H1 (cell line): ENCODE measurements at regions not wholly inside any gene's neighbourhood (a gene's known extent, or its start where the extent isn't known, plus 50 kb on each side); places are given as distances from the start of the nearest gene placed in this dataset.

Experiments
- CTCF ChIA-PET: fragments of 300-600 bp; sonication (Branson Sonifier 250); formaldehyde crosslinking; loops from one replicate; lab custom pipeline; 2021; ENCODE audit not compliant: partially characterized antibody; lab: Charles Lee
- POLR2A ChIA-PET: fragments of 300-600 bp; sonication (Branson Sonifier 250); formaldehyde crosslinking; loops from one replicate; lab custom pipeline; 2021; ENCODE audit warnings: inconsistent platforms; ENCODE audit not compliant: partially characterized antibody; lab: Charles Lee
- DNase-seq, 2 experiments: peaks; one replicate each; pipeline versions ENCODE4 v3.0.0 to v3.0.0-alpha.2; 2010 to 2022; ENCODE audit warnings: low spot score in 2 of 2, low read depth in 1 of 2, mixed read lengths in 1 of 2
- FAIRE-seq: peaks from 2 replicates; lab custom pipeline; 2011; peaks lifted over from hg19 to GRCh38; lab: Jason Lieb, UNC
- H2AFZ ChIP-seq: 2 replicates; pipeline ENCODE4 v1.8.1; 2012; ENCODE audit warnings: low read length, inconsistent platforms
- H2AK5ac ChIP-seq: 2 replicates; pipeline ENCODE4 v1.6.1; 2013; ENCODE audit warnings: low read depth, low read length
- H2BK120ac ChIP-seq: replicated peaks from 2 replicates; pipeline ENCODE3; 2013; ENCODE audit warnings: low read depth, low read length, inconsistent platforms
- H2BK12ac ChIP-seq: 2 replicates; pipeline ENCODE4 v1.6.1; 2013; ENCODE audit warnings: low read depth, low read length
- H2BK15ac ChIP-seq: 2 replicates; pipeline ENCODE4 v1.6.1; 2013; ENCODE audit warnings: low read length
- H2BK20ac ChIP-seq: 2 replicates; pipeline ENCODE4 v1.6.1; 2013; ENCODE audit warnings: low read length
- H2BK5ac ChIP-seq: 2 replicates; pipeline ENCODE4 v1.6.1; 2013; ENCODE audit warnings: low read depth, low read length
- H3K14ac ChIP-seq: 2 replicates; pipeline ENCODE4 v1.6.1; 2013; ENCODE audit warnings: inconsistent platforms; ENCODE audit not compliant: insufficient read length
- H3K18ac ChIP-seq: 2 replicates; pipeline ENCODE4 v1.6.1; 2013; ENCODE audit warnings: low read length; ENCODE audit errors: extremely low read depth
- H3K23ac ChIP-seq: 2 replicates; pipeline ENCODE4 v1.6.1; 2013; ENCODE audit warnings: inconsistent platforms; ENCODE audit not compliant: insufficient read length
- H3K23me2 ChIP-seq: 2 replicates; pipeline ENCODE4 v1.6.1; 2013; ENCODE audit warnings: low read depth, low read length
- H3K27ac ChIP-seq: 2 replicates; pipeline ENCODE4 v1.6.1; 2011; ENCODE audit warnings: low read depth, low read length, inconsistent platforms
- H3K27me3 ChIP-seq, 4 experiments: replicated peaks in 1 of 4; 1 replicate in 1 of 4; 2 replicates in 3 of 4; pipeline versions ENCODE4 v1.6.1 to v1.8.1; 2011 to 2013; ENCODE audit warnings: low read length in 3 of 4, mild to moderate bottlenecking in 3 of 4, inconsistent platforms in 2 of 4, mixed read lengths in 2 of 4, moderate library complexity in 1 of 4; ENCODE audit not compliant: control insufficient read depth in 3 of 4, insufficient read depth in 3 of 4; ENCODE audit errors: extremely low read depth in 1 of 4
- H3K36me3 ChIP-seq, 4 experiments: 2 replicates each; pipeline versions ENCODE4 v1.6.1 to v1.8.1; 2011 to 2013; ENCODE audit warnings: mild to moderate bottlenecking in 4 of 4, low read length in 3 of 4, moderate library complexity in 2 of 4, control low read depth in 1 of 4, inconsistent platforms in 1 of 4; ENCODE audit not compliant: insufficient read depth in 4 of 4, control insufficient read depth in 2 of 4
- H3K4ac ChIP-seq: replicated peaks from 2 replicates; pipeline ENCODE3; 2013; ENCODE audit warnings: low read length, low read depth, mixed read lengths, inconsistent platforms; ENCODE audit not compliant: insufficient read length
- H3K4me1 ChIP-seq, 4 experiments: replicated peaks in 1 of 4; 1 replicate in 1 of 4; 2 replicates in 3 of 4; pipeline versions ENCODE4 v1.6.1 to v1.8.1; 2011 to 2013; ENCODE audit warnings: low read length in 3 of 4, inconsistent platforms in 2 of 4, mixed read lengths in 1 of 4; ENCODE audit not compliant: insufficient read depth in 4 of 4, control insufficient read depth in 3 of 4
- H3K4me2 ChIP-seq, 2 experiments: 2 replicates each; pipeline versions ENCODE4 v1.6.1 to v1.8.1; 2011 to 2013; ENCODE audit warnings: low read depth in 2 of 2, low read length in 2 of 2, control low read depth in 1 of 2, inconsistent platforms in 1 of 2, mild to moderate bottlenecking in 1 of 2; ENCODE audit not compliant: insufficient read depth in 1 of 2
- H3K4me3 ChIP-seq, 4 experiments: fragments of 200-600, 300-600 bp in 1 of 4; sonication (generic), shearing (Covaris generic), sonication (Bioruptor Twin) in 1 of 4; 2 replicates each; pipeline versions ENCODE4 v1.5.1 to v1.8.1; 2011 to 2016; ENCODE audit warnings: low read length in 4 of 4, low read depth in 3 of 4, control low read depth in 2 of 4, inconsistent platforms in 2 of 4, mild to moderate bottlenecking in 2 of 4, mixed read lengths in 1 of 4, moderate library complexity in 1 of 4; ENCODE audit not compliant: insufficient read depth in 2 of 4; ENCODE audit errors: extremely low read depth in 1 of 4
- H3K56ac ChIP-seq: replicated peaks from 2 replicates; pipeline ENCODE3; 2013; ENCODE audit warnings: low read depth, mild to moderate bottlenecking, mixed read lengths, low read length, inconsistent platforms; ENCODE audit not compliant: insufficient read length
- H3K79me1 ChIP-seq: 2 replicates; pipeline ENCODE4 v1.6.1; 2013; ENCODE audit warnings: low read depth, low read length, control low read depth
- H3K79me2 ChIP-seq, 2 experiments: 2 replicates each; pipeline versions ENCODE4 v1.6.1 to v1.8.1; 2012 to 2013; ENCODE audit warnings: low read length in 2 of 2, mild to moderate bottlenecking in 2 of 2, inconsistent platforms in 1 of 2; ENCODE audit not compliant: insufficient read depth in 2 of 2, control insufficient read depth in 1 of 2
- H3K9ac ChIP-seq, 4 experiments: replicated peaks in 1 of 4; 1 replicate in 1 of 4; 2 replicates in 3 of 4; pipeline versions ENCODE4 v1.6.1 to v1.8.1; 2011 to 2013; ENCODE audit warnings: low read depth in 3 of 4, low read length in 3 of 4, control low read depth in 2 of 4, mild to moderate bottlenecking in 2 of 4, moderate library complexity in 2 of 4, inconsistent platforms in 1 of 4; ENCODE audit errors: extremely low read depth in 1 of 4
- H3K9me3 ChIP-seq, 2 experiments: 2 replicates each; pipeline versions ENCODE4 v1.6.1 to v1.8.1; 2012 to 2013; ENCODE audit warnings: mild to moderate bottlenecking in 2 of 2, moderate library complexity in 2 of 2, control low read depth in 1 of 2, inconsistent platforms in 1 of 2, low read depth in 1 of 2, low read length in 1 of 2, mixed read lengths in 1 of 2; ENCODE audit not compliant: insufficient read depth in 2 of 2
- H4K20me1 ChIP-seq, 2 experiments: replicated peaks in 1 of 2; 2 replicates each; pipeline versions ENCODE3 to v1.8.1; 2011 to 2013; ENCODE audit warnings: inconsistent platforms in 2 of 2, low read length in 2 of 2, mild to moderate bottlenecking in 1 of 2; ENCODE audit not compliant: insufficient read depth in 2 of 2, control insufficient read depth in 1 of 2
- H4K5ac ChIP-seq: 2 replicates; pipeline ENCODE4 v1.6.1; 2013; ENCODE audit warnings: low read length, low read depth, mixed read lengths, inconsistent platforms; ENCODE audit not compliant: insufficient read length
- H4K8ac ChIP-seq: 2 replicates; pipeline ENCODE4 v1.8.0; 2013; ENCODE audit warnings: mild to moderate bottlenecking, moderate library complexity, low read length, inconsistent platforms; ENCODE audit not compliant: insufficient read depth; ENCODE audit errors: extremely low read depth
- H4K91ac ChIP-seq: replicated peaks from 2 replicates; pipeline ENCODE3; 2013; ENCODE audit warnings: low read length, mixed read lengths, inconsistent platforms; ENCODE audit not compliant: insufficient read length
- BACH1 ChIP-seq: IDR thresholded peaks from 2 replicates; pipeline ENCODE4 v1.6.1; 2012; ENCODE audit warnings: low read length, improper control_type of control experiment
- CREB1 ChIP-seq: IDR thresholded peaks from 2 replicates; pipeline ENCODE4 v1.6.1; 2012; ENCODE audit warnings: inconsistent platforms
- CTBP2 ChIP-seq: IDR thresholded peaks from 2 replicates; pipeline ENCODE4 v1.7.0; 2011; ENCODE audit warnings: borderline replicate concordance, mild to moderate bottlenecking, moderate library complexity, mixed read lengths, low read length; ENCODE audit not compliant: insufficient read depth, insufficient read length
- EGR1 ChIP-seq: IDR thresholded peaks from 2 replicates; pipeline ENCODE4 v1.6.1; 2011; ENCODE audit warnings: low read depth, low read length, borderline replicate concordance
- JUN ChIP-seq: IDR thresholded peaks from 2 replicates; pipeline ENCODE4 v1.6.1; 2011; ENCODE audit warnings: low read depth, mild to moderate bottlenecking, improper control_type of control experiment, low read length
- POLR2A ChIP-seq, 2 experiments: IDR thresholded peaks; 1 replicate in 1 of 2; 2 replicates in 1 of 2; pipeline ENCODE4 v1.6.1; 2011; ENCODE audit warnings: low read depth in 2 of 2, low read length in 2 of 2, mild to moderate bottlenecking in 2 of 2; ENCODE audit errors: control extremely low read depth in 1 of 2
- TEAD4 ChIP-seq: IDR thresholded peaks from 2 replicates; pipeline ENCODE4 v1.6.1; 2012; ENCODE audit warnings: low read depth, low read length, inconsistent platforms, mixed read lengths
- WGBS, 2 experiments: shearing (Covaris generic) in 1 of 2; methylation state at CpG; one replicate each; pipeline versions ENCODE4 v1.1.6 to v1.1.7; 2013 to 2015; ENCODE audit warnings: low lambda C conversion rate in 2 of 2, mixed read lengths in 2 of 2, inconsistent platforms in 1 of 2, low coverage in 1 of 2, missing lambda C conversion rate in 1 of 2; ENCODE audit not compliant: insufficient replicate concordance in 2 of 2, insufficient coverage in 1 of 2, insufficient read length in 1 of 2; ENCODE audit errors: extremely low coverage in 1 of 2, missing lambda C conversion rate in 1 of 2; 5-methylcytosine and 5-hydroxymethylcytosine counted together
- TF ChIP-seq, protein P1 (sequence below): IDR thresholded peaks from 2 replicates; pipeline ENCODE4 v1.6.1; 2011; ENCODE audit warnings: low read depth, mild to moderate bottlenecking, low read length; ENCODE audit not compliant: insufficient read depth

GRCh38 chr1:215502081-215502480 lies 65.0 kb upstream of the KCTD3 start:
- POLR2A ChIA-PET: no interaction called here
- TF ChIP-seq POLR2A (IDR thresholded peaks at IDR 0.05; ENCODE audit: control extremely low read depth in 1 of 2, low read depth in 2 of 2, low read length in 2 of 2): no peak
- TF ChIP-seq, protein P1, sequence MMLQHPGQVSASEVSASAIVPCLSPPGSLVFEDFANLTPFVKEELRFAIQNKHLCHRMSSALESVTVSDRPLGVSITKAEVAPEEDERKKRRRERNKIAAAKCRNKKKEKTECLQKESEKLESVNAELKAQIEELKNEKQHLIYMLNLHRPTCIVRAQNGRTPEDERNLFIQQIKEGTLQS: no peak
- no peak for TF ChIP-seq CTBP2
- no peak for TF ChIP-seq JUN
- TF ChIP-seq CREB1: no peak
- no peak for TF ChIP-seq EGR1
- TF ChIP-seq BACH1: no peak
- no peak for TF ChIP-seq TEAD4

More at GRCh38 chr1:215502081-215502480, 65.0 kb upstream of the KCTD3 start:
- Histone ChIP-seq H2BK15ac (no peak overlapping the region), H3K27ac (no peak overlapping the region), H2AFZ (0 out of 2 replicates have a peak overlapping the region, but pooled peaks have one; percentile 22), H2BK5ac (no peak overlapping the region), H3K4me3 (no peak overlapping the region), H4K8ac (no peak overlapping the region), H3K79me2 (no peaks in the 10 kb centered on the region), H3K4ac (no peak overlapping the region), H2AK5ac (no peak overlapping the region), H3K14ac (no peak overlapping the region), H3K9me3 (no peaks in the 10 kb centered on the region), H3K4me2 (no peak overlapping the region), H3K23ac (no peak overlapping the region), H2BK20ac (no peak overlapping the region), H3K27me3 (no peaks in the 10 kb centered on the region), H3K23me2 (no peaks in the 10 kb centered on the region; the same call in 1 of the 2 replicates), H4K5ac (no peak overlapping the region), H3K79me1 (no peaks in the 10 kb centered on the region), H3K36me3 (no peaks in the 10 kb centered on the region), H4K20me1 (no peaks in the 10 kb centered on the region), H2BK120ac (no peak overlapping the region), H3K4me1 (no peaks in the 10 kb centered on the region), H3K9ac (no peak overlapping the region), H3K56ac (no peak overlapping the region), H4K91ac (no peak overlapping the region), H3K18ac (no peak overlapping the region), H2BK12ac (no peak overlapping the region)
- CTCF ChIA-PET: interaction anchor here (0.6 kb wide), 1 partner anchor 945 kb away, joined by 3 read pairs; no protein-coding TSS in a partner anchor
- DNase-seq (no peak), FAIRE-seq (no peak)
- 80% methylated on average over 1 of the region's 1 CpG; no CpG with 5 or more reads in 1 of the 2 experiments for WGBS, 2 experiments
